B cell (primary cell): ENCODE measurements at regions not wholly inside any gene's neighbourhood (a gene's known extent, or its start where the extent isn't known, plus 50 kb on each side); places are given as distances from the start of the nearest gene placed in this dataset.

ENCODE experiments used
- ATAC-seq: fragments of 200-7000 bp; cut with Tn5 transposase; one replicate; pipeline ENCODE4 v1.10.0; 2021; ENCODE audit warnings: low read depth, mild to moderate bottlenecking, moderate number of reproducible peaks, moderate library complexity
- CTCF ChIA-PET: fragments of 350-600 bp; sonication (Branson Sonifier 250); formaldehyde crosslinking; loops from one replicate; lab custom pipeline; 2021; ENCODE audit warnings: antibody characterized with exemption, inconsistent platforms; lab: Charles Lee
- POLR2A ChIA-PET: fragments of 350-600 bp; sonication (Branson Sonifier 250); formaldehyde crosslinking; loops from one replicate; lab custom pipeline; 2021; ENCODE audit warnings: antibody characterized with exemption; lab: Charles Lee
- DNase-seq: peaks from one replicate; pipeline ENCODE4 v3.0.0; 2013
- H2AFZ ChIP-seq: 2 replicates; pipeline ENCODE4 v1.6.1; 2012; ENCODE audit warnings: mild to moderate bottlenecking, low read depth, low read length; ENCODE audit not compliant: insufficient read depth, poor library complexity, severe bottlenecking
- H3K27ac ChIP-seq, 2 donors: 1 replicate in 1 of 2; 2 replicates in 1 of 2; pipeline ENCODE4 v1.5.1; 2012 to 2013; ENCODE audit warnings: low read length in 2 of 2, mild to moderate bottlenecking in 2 of 2, moderate library complexity in 1 of 2
- H3K27me3 ChIP-seq, 4 experiments: fragments of 200-600 bp in 1 of 4; sonication (generic) in 1 of 4; replicated peaks in 1 of 4; 1 replicate in 2 of 4; 2 replicates in 2 of 4; pipeline versions ENCODE4 v1.6.1 to v1.7.0; 2013 to 2016; ENCODE audit warnings: low read length in 3 of 4, mild to moderate bottlenecking in 2 of 4, mixed read lengths in 1 of 4, moderate library complexity in 1 of 4; ENCODE audit not compliant: insufficient read depth in 4 of 4, control insufficient read depth in 3 of 4; ENCODE audit errors: control extremely low read depth in 1 of 4
- H3K36me3 ChIP-seq, 2 experiments: replicated peaks in 1 of 2; 1 replicate in 1 of 2; 2 replicates in 1 of 2; pipeline versions ENCODE4 v1.6.1 to v1.7.1; 2013; ENCODE audit warnings: low read length in 1 of 2; ENCODE audit not compliant: insufficient read depth in 2 of 2, control insufficient read depth in 1 of 2; ENCODE audit errors: control extremely low read depth in 1 of 2, extremely low read depth in 1 of 2
- H3K4me1 ChIP-seq, 2 donors: fragments of 200-600 bp in 1 of 2; sonication (generic) in 1 of 2; 1 replicate in 1 of 2; 2 replicates in 1 of 2; pipeline versions ENCODE4 v1.5.1 to v1.6.1; 2013 to 2017; ENCODE audit warnings: low read length in 2 of 2; ENCODE audit not compliant: control insufficient read depth in 2 of 2, insufficient read depth in 2 of 2
- H3K4me2 ChIP-seq: replicated peaks from 2 replicates; pipeline ENCODE3; 2012; ENCODE audit warnings: mild to moderate bottlenecking, low read depth, low read length; ENCODE audit not compliant: poor library complexity, severe bottlenecking
- H3K4me3 ChIP-seq, 5 experiments: fragments of 200-600 bp in 1 of 5; sonication (generic) in 1 of 5; 1 replicate in 3 of 5; 2 replicates in 2 of 5; pipeline versions ENCODE4 v1.5.1 to v1.7.0; 2011 to 2016; ENCODE audit warnings: low read length in 4 of 5, mild to moderate bottlenecking in 4 of 5, low read depth in 2 of 5, control low read depth in 1 of 5, moderate library complexity in 1 of 5; ENCODE audit not compliant: insufficient read depth in 1 of 5; ENCODE audit errors: control extremely low read depth in 1 of 5, extremely low read depth in 1 of 5
- H3K79me2 ChIP-seq: fragments of 200-600 bp; sonication (generic); one replicate; pipeline ENCODE4 v1.6.0; 2016; ENCODE audit warnings: low read length; ENCODE audit not compliant: control insufficient read depth, insufficient read depth
- H3K9ac ChIP-seq: fragments of 200-600 bp; sonication (generic); 2 replicates; pipeline ENCODE4 v1.6.1; 2017; ENCODE audit warnings: mild to moderate bottlenecking, low read length, moderate library complexity
- H3K9me3 ChIP-seq, 3 donors: one replicate each; pipeline versions ENCODE4 v1.6.1 to v1.7.1; 2013; ENCODE audit warnings: low read length in 2 of 3; ENCODE audit not compliant: control insufficient read depth in 2 of 3, insufficient read depth in 1 of 3; ENCODE audit errors: control extremely low read depth in 1 of 3
- H4K20me1 ChIP-seq: 2 replicates; pipeline ENCODE4 v1.6.0; 2012; ENCODE audit warnings: mild to moderate bottlenecking, low read length; ENCODE audit not compliant: insufficient read depth, control insufficient read depth, poor library complexity, severe bottlenecking
- H3K27ac Mint-ChIP-seq: one replicate; pipeline ENCODE4 v1.8.0; 2021; ENCODE audit warnings: mixed read lengths
- H3K27me3 Mint-ChIP-seq: one replicate; pipeline ENCODE4 v1.8.0; 2021; ENCODE audit warnings: mixed read lengths
- H3K4me1 Mint-ChIP-seq: one replicate; pipeline ENCODE4 v1.8.0; 2021; ENCODE audit warnings: mixed read lengths
- H3K4me3 Mint-ChIP-seq: one replicate; pipeline ENCODE4 v1.8.0; 2021; ENCODE audit warnings: mixed read lengths
- H3K9me3 Mint-ChIP-seq: one replicate; pipeline ENCODE4 v1.8.0; 2022; ENCODE audit warnings: mixed read lengths; ENCODE audit not compliant: insufficient read depth
- EZH2 ChIP-seq: IDR thresholded peaks from 2 replicates; pipeline ENCODE4 v1.6.1; 2012; ENCODE audit warnings: borderline replicate concordance, low read depth, mild to moderate bottlenecking, moderate library complexity, low read length; ENCODE audit not compliant: insufficient read depth, poor library complexity, severe bottlenecking
- WGBS: methylation state at CpG from one replicate; pipeline ENCODE4 v1.1.5; 2013; ENCODE audit warnings: missing lambda C conversion rate; ENCODE audit not compliant: insufficient coverage; 5-methylcytosine and 5-hydroxymethylcytosine counted together
- intact Hi-C: fragments of 100-400 bp; cut with micrococcal nuclease; formaldehyde crosslinking; loops from one replicate; pipeline ENCODE4 v1.10.0; 2022
- TF ChIP-seq, protein P1 (sequence below): fragments of 200-600 bp; IDR thresholded peaks from one replicate; pipeline ENCODE4 v1.8.0; 2022; ENCODE audit warnings: antibody characterized with exemption, mild to moderate bottlenecking

- Histone ChIP-seq H2AFZ (no peak overlapping the region), H3K9me3 (no peaks in the 10 kb centered on the region), H3K36me3 (no peaks in the 10 kb centered on the region), H3K4me1 (no peaks in the 10 kb centered on the region), H3K4me3 (no peak overlapping the region), H3K79me2 (no peaks in the 10 kb centered on the region), H4K20me1 (no peaks in the 10 kb centered on the region), H3K27me3 (no peaks in the 10 kb centered on the region), H3K27ac (no peak overlapping the region), H3K9ac (no peak overlapping the region), H3K4me2 (no peak overlapping the region)
- TF ChIP-seq, protein P1, sequence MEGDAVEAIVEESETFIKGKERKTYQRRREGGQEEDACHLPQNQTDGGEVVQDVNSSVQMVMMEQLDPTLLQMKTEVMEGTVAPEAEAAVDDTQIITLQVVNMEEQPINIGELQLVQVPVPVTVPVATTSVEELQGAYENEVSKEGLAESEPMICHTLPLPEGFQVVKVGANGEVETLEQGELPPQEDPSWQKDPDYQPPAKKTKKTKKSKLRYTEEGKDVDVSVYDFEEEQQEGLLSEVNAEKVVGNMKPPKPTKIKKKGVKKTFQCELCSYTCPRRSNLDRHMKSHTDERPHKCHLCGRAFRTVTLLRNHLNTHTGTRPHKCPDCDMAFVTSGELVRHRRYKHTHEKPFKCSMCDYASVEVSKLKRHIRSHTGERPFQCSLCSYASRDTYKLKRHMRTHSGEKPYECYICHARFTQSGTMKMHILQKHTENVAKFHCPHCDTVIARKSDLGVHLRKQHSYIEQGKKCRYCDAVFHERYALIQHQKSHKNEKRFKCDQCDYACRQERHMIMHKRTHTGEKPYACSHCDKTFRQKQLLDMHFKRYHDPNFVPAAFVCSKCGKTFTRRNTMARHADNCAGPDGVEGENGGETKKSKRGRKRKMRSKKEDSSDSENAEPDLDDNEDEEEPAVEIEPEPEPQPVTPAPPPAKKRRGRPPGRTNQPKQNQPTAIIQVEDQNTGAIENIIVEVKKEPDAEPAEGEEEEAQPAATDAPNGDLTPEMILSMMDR: no peak
- ChIA-PET POLR2A (no interaction called here), CTCF (no interaction called here)
- no peak for DNase-seq
- Mint-ChIP-seq H3K9me3 (peaks cover 18% of the 10 kb centered on the region), H3K27ac (no peak overlapping the region), H3K4me3 (no peak overlapping the region), H3K4me1 (no peaks in the 10 kb centered on the region), H3K27me3 (no peaks in the 10 kb centered on the region)
- ATAC-seq: no peak
- intact Hi-C loops: no loop called here
- 95% methylated on average over 2 of the region's 3 CpGs for WGBS
Measured at GRCh38 chr14:82915381-82915780, 1381.7 kb upstream of the SEL1L start.

- no peaks in the 10 kb centered on the region for H3K79me2 ChIP-seq
- H3K36me3 ChIP-seq: no peaks in the 10 kb centered on the region
- H3K4me1 Mint-ChIP-seq: no peaks in the 10 kb centered on the region
- H3K4me2 ChIP-seq: no peak overlapping the region
- TF ChIP-seq, protein P1: no peak
- no peak for TF ChIP-seq EZH2
- no peaks in the 10 kb centered on the region for H3K4me1 ChIP-seq
- no peak overlapping the region for H3K27ac Mint-ChIP-seq
- H3K27me3 Mint-ChIP-seq: no peaks in the 10 kb centered on the region
- no peak overlapping the region for H3K27ac ChIP-seq
- H4K20me1 ChIP-seq: no peaks in the 10 kb centered on the region
- no peak overlapping the region for H2AFZ ChIP-seq
- CTCF ChIA-PET: no interaction called here
- no CpG with 5 or more reads among the region's 1 CpG for WGBS
- POLR2A ChIA-PET: no interaction called here
- intact Hi-C loops: no loop called here
- ATAC-seq (no peak), DNase-seq (no peak)
- peaks cover 0 to 1% (median 0%) of the 10 kb centered on the region in 3 donors for H3K9me3 ChIP-seq
- H3K9ac ChIP-seq: no peak overlapping the region
- no peak overlapping the region for H3K4me3 Mint-ChIP-seq
- no peaks in the 10 kb centered on the region for H3K27me3 ChIP-seq
- no peaks in the 10 kb centered on the region for H3K9me3 Mint-ChIP-seq
- H3K4me3 ChIP-seq: no peak overlapping the region
Measured at GRCh38 chr14:82935691-82936090, 1402.0 kb upstream of the SEL1L start.
